HEK293 (cell line): ENCODE measurements at regions not wholly inside any gene's neighbourhood (a gene's known extent, or its start where the extent isn't known, plus 50 kb on each side); places are given as distances from the start of the nearest gene placed in this dataset.

Source experiments
- CTCF ChIA-PET: fragments of 350-600 bp; formaldehyde crosslinking; extraction: SDS; loops from one replicate; lab custom pipeline; 2021; ENCODE audit warnings: antibody characterized with exemption; lab: Yijun Ruan, JAX
- POLR2A ChIA-PET: fragments of 300-600 bp; formaldehyde crosslinking; extraction: SDS; loops from one replicate; lab custom pipeline; 2020; ENCODE audit warnings: antibody characterized with exemption, inconsistent platforms; lab: Yijun Ruan, JAX
- H3K27ac ChIP-seq: fragments of 200-500 bp; sonication (Bioruptor generic); 2 replicates; pipeline ENCODE4 v1.5.1; 2014; ENCODE audit warnings: low read depth, low read length, control low read depth, inconsistent platforms; ENCODE audit errors: extremely low read depth
- H3K36me3 ChIP-seq, 2 experiments: fragments of 200-500 bp in 1 of 2; sonication (Bioruptor generic) in 1 of 2; 1 replicate in 1 of 2; 2 replicates in 1 of 2; pipeline ENCODE4 v1.5.1; 2014 to 2017; ENCODE audit warnings: inconsistent platforms in 2 of 2, low read length in 2 of 2; ENCODE audit not compliant: control insufficient read depth in 2 of 2, insufficient read depth in 1 of 2
- H3K4me1 ChIP-seq: fragments of 200-500 bp; sonication (Bioruptor generic); 2 replicates; pipeline ENCODE4 v1.5.1; 2014; ENCODE audit warnings: mild to moderate bottlenecking, low read length, inconsistent platforms; ENCODE audit not compliant: control insufficient read depth, insufficient read depth
- H3K4me3 ChIP-seq: 2 replicates; pipeline ENCODE4 v1.5.1; 2011; ENCODE audit warnings: low read depth, mild to moderate bottlenecking, control low read depth, low read length, moderate library complexity
- H3K9me3 ChIP-seq: fragments of 200-500 bp; sonication (Bioruptor generic); 2 replicates; pipeline ENCODE4 v1.5.1; 2014; ENCODE audit warnings: low read depth, low read length, inconsistent platforms; ENCODE audit not compliant: control insufficient read depth, insufficient read depth
- ATF2 ChIP-seq: fragments of 450-650 bp; formaldehyde crosslinking; IDR thresholded peaks from 2 replicates; pipeline ENCODE4 v1.5.1; 2016; ENCODE audit warnings: missing biosample characterization, missing genetic modification characterization, low read depth
- GFI1B ChIP-seq: fragments of 450-650 bp; formaldehyde crosslinking; IDR thresholded peaks from 2 replicates; pipeline ENCODE4 v1.5.1; 2016; ENCODE audit warnings: missing biosample characterization, missing genetic modification characterization
- MEIS1 ChIP-seq: sonication (generic); formaldehyde crosslinking; IDR thresholded peaks from 2 replicates; pipeline ENCODE4 v1.8.1; 2022; ENCODE audit warnings: missing genetic modification reagents, mild to moderate bottlenecking, borderline replicate concordance
- PRDM2 ChIP-seq: fragments of 450-650 bp; formaldehyde crosslinking; IDR thresholded peaks from 2 replicates; pipeline ENCODE4 v1.5.1; 2016; ENCODE audit warnings: missing biosample characterization, missing genetic modification characterization, borderline replicate concordance
- YY2 ChIP-seq: fragments of 450-650 bp; formaldehyde crosslinking; IDR thresholded peaks from 2 replicates; pipeline ENCODE4 v1.5.1; 2016; ENCODE audit warnings: missing biosample characterization, missing genetic modification characterization
- ZBTB26 ChIP-seq: fragments of 450-650 bp; formaldehyde crosslinking; optimal IDR thresholded peaks from 2 replicates; pipeline ENCODE3; 2016; ENCODE audit warnings: missing biosample characterization, mild to moderate bottlenecking, missing genetic modification characterization
- ZFP41 ChIP-seq: fragments of 450-650 bp; formaldehyde crosslinking; IDR thresholded peaks from 2 replicates; pipeline ENCODE4 v1.5.1; 2016; ENCODE audit warnings: missing biosample characterization, missing genetic modification characterization, borderline replicate concordance
- ZNF174 ChIP-seq: fragments of 450-650 bp; formaldehyde crosslinking; IDR thresholded peaks from 2 replicates; pipeline ENCODE4 v1.5.0; 2017; ENCODE audit warnings: missing biosample characterization, mild to moderate bottlenecking, missing genetic modification characterization
- ZNF23 ChIP-seq: fragments of 450-650 bp; formaldehyde crosslinking; IDR thresholded peaks from 2 replicates; pipeline ENCODE4 v1.5.1; 2016; ENCODE audit warnings: missing biosample characterization, missing genetic modification characterization, borderline replicate concordance
- ZNF354C ChIP-seq: fragments of 450-650 bp; formaldehyde crosslinking; IDR thresholded peaks from 2 replicates; pipeline ENCODE4 v1.5.1; 2016; ENCODE audit warnings: missing biosample characterization, missing genetic modification characterization, low read depth, borderline replicate concordance
- ZNF426 ChIP-seq: fragments of 450-650 bp; formaldehyde crosslinking; IDR thresholded peaks from 2 replicates; pipeline ENCODE4 v1.5.1; 2017; ENCODE audit warnings: missing biosample characterization, missing genetic modification characterization, mild to moderate bottlenecking, inconsistent platforms, moderate library complexity
- ZNF544 ChIP-seq: fragments of 450-650 bp; formaldehyde crosslinking; IDR thresholded peaks from 2 replicates; pipeline ENCODE4 v1.5.0; 2017; ENCODE audit warnings: missing biosample characterization, missing genetic modification characterization
- ZNF549 ChIP-seq: fragments of 450-650 bp; IDR thresholded peaks from 2 replicates; pipeline ENCODE4 v1.5.1; 2018; ENCODE audit warnings: missing biosample characterization, missing genetic modification characterization, mild to moderate bottlenecking, inconsistent platforms, moderate library complexity
- ZNF639 ChIP-seq: fragments of 450-650 bp; formaldehyde crosslinking; IDR thresholded peaks from 2 replicates; pipeline ENCODE4 v1.5.1; 2016; ENCODE audit warnings: missing biosample characterization, missing genetic modification characterization
- ZNF677 ChIP-seq: fragments of 450-650 bp; IDR thresholded peaks from 2 replicates; pipeline ENCODE4 v1.5.0; 2018; ENCODE audit warnings: missing biosample characterization, mild to moderate bottlenecking, missing genetic modification characterization, moderate library complexity
- ZNF704 ChIP-seq: fragments of 450-650 bp; formaldehyde crosslinking; IDR thresholded peaks from 2 replicates; pipeline ENCODE4 v1.5.1; 2016; ENCODE audit warnings: missing biosample characterization, missing genetic modification characterization
- ZNF707 ChIP-seq: fragments of 450-650 bp; formaldehyde crosslinking; IDR thresholded peaks from 2 replicates; pipeline ENCODE4 v1.5.1; 2016; ENCODE audit warnings: missing biosample characterization, missing genetic modification characterization
- TF ChIP-seq, protein P1 (sequence below): fragments of 450-650 bp; formaldehyde crosslinking; IDR thresholded peaks from 2 replicates; pipeline ENCODE4 v1.5.1; 2016; ENCODE audit warnings: missing biosample characterization, missing genetic modification characterization

- H3K4me1 ChIP-seq, result no peaks in the 10 kb centered on the region
- H3K36me3 ChIP-seq, result no peaks in the 10 kb centered on the region
- no peak overlapping the region for H3K4me3 ChIP-seq
- ChIA-PET POLR2A (no interaction called here), CTCF (interaction anchor here (0.5 kb wide), 1 partner anchor 553 kb away, joined by 3 read pairs; no protein-coding TSS in a partner anchor)
- no peak overlapping the region for H3K27ac ChIP-seq
- H3K9me3 ChIP-seq, result no peaks in the 10 kb centered on the region
- TF ChIP-seq PRDM2 (tag by site-specific recombination), result no peak
- no peak for TF ChIP-seq GFI1B (tag by site-specific recombination)
- TF ChIP-seq ZNF23, result no peak
- TF ChIP-seq, protein P1, sequence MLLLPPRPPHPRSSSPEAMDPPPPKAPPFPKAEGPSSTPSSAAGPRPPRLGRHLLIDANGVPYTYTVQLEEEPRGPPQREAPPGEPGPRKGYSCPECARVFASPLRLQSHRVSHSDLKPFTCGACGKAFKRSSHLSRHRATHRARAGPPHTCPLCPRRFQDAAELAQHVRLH, result no peak
- no peak for TF ChIP-seq ATF2 (tag by site-specific recombination)
- TF ChIP-seq ZNF544 (tag by site-specific recombination), result no peak
- TF ChIP-seq ZNF707, result no peak
- no peak for TF ChIP-seq ZNF639
- TF ChIP-seq ZNF549, result no peak
- no peak for TF ChIP-seq ZNF677 (tag by site-specific recombination)
- TF ChIP-seq ZNF426 (tag by site-specific recombination), result no peak
- no peak for TF ChIP-seq ZNF354C
- no peak for TF ChIP-seq ZBTB26
- no peak for TF ChIP-seq YY2
- no peak for TF ChIP-seq MEIS1 (CRISPR knock-in tag)
- no peak for TF ChIP-seq ZFP41
These were observed 302.4 kb downstream of the PREX1 start for GRCh38 chr20:48525400-48525799.

DNA sequence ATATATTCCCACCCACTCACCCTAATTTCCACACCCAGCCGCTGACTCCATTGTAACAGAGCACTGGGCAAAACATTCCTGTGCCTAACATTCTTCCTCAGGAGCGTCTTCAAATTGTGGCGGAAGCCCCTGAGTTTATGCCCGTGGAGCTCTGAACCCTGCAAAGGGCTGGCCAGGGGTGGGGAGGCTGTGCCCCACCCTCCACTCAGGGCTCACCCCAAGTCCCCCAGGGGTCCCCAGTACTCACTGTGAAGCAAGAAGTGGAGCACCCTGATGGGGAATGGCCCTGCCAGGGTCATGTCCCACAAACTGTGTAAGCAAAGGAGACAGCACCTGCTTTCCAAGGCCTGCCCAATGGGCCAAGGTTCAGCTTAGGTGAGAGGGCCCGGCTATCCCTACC is 303.2 kb downstream of the PREX1 start:
- CTCF ChIA-PET, result interaction anchor here (0.6 kb wide), 1 partner anchor 97 kb away, joined by 4 read pairs; no protein-coding TSS in a partner anchor
- POLR2A ChIA-PET, result no interaction called here

More for the DNA sequence above, 303.2 kb downstream of the PREX1 start:
- TF ChIP-seq ZNF704 (no peak), ZNF174 (tag by site-specific recombination) (no peak)
- no peak overlapping the region for H3K27ac ChIP-seq
- no peaks in the 10 kb centered on the region for H3K9me3 ChIP-seq
- no peak overlapping the region for H3K4me3 ChIP-seq
- H3K4me1 ChIP-seq, result no peaks in the 10 kb centered on the region
- H3K36me3 ChIP-seq, result no peaks in the 10 kb centered on the region
